SH-SY5Y (cell line): ENCODE measurements at regions not wholly inside any gene's neighbourhood (a gene's known extent, or its start where the extent isn't known, plus 50 kb on each side); places are given as distances from the start of the nearest gene placed in this dataset.

ENCODE experiments used
- GATA2 ChIP-seq: IDR thresholded peaks from 2 replicates; pipeline ENCODE4 v1.6.1; 2011; ENCODE audit warnings: mild to moderate bottlenecking, low read depth, low read length
- GATA3 ChIP-seq: IDR thresholded peaks from 2 replicates; pipeline ENCODE4 v1.6.1; 2011; ENCODE audit warnings: low read depth, mild to moderate bottlenecking, low read length, moderate library complexity

GRCh38 chr5:17832949-17833745, 198.9 kb downstream of the TAF11L14 start:
- TF ChIP-seq GATA2 (no peak), GATA3 (no peak)
